ENCODE measurements at regions not wholly inside any gene's neighbourhood (a gene's known extent, or its start where the extent isn't known, plus 50 kb on each side); places are given as distances from the start of the nearest gene placed in this dataset.

GRCh38 chr3:148600902-148601765 lies 96.6 kb upstream of the AGTR1 start:
- DNase-seq = no peak

- DNase-seq = no peak
Observed at GRCh38 chr3:148601766-148602685, 95.7 kb upstream of the AGTR1 start.

GRCh38 chr3:148604270-148605085 lies 93.2 kb upstream of the AGTR1 start:
- no peak for DNase-seq

- no peak for DNase-seq
Observed at GRCh38 chr3:148605521-148605920, 92.2 kb upstream of the AGTR1 start.

GRCh38 chr3:148606979-148607378 lies 90.7 kb upstream of the AGTR1 start:
- no peak for DNase-seq

- DNase-seq = no peak
Observed at GRCh38 chr3:148607491-148607890, 90.2 kb upstream of the AGTR1 start.

GRCh38 chr3:148612278-148612677 lies 85.4 kb upstream of the AGTR1 start:
- DNase-seq = no peak

GRCh38 chr3:148615382-148615781 lies 82.3 kb upstream of the AGTR1 start:
- DNase-seq = no peak

GRCh38 chr3:148625095-148625736 lies 72.5 kb upstream of the AGTR1 start:
- DNase-seq = no peak

- DNase-seq = no peak
Observed at GRCh38 chr3:148625991-148626390, 71.7 kb upstream of the AGTR1 start.

- DNase-seq = no peak
Observed at GRCh38 chr3:148629006-148629405, 68.7 kb upstream of the AGTR1 start.

- DNase-seq = no peak
Observed at GRCh38 chr3:148631124-148631903, 66.4 kb upstream of the AGTR1 start.

GRCh38 chr3:148641722-148642121 lies 56.0 kb upstream of the AGTR1 start:
- DNase-seq = no peak

- DNase-seq = no peak
Observed at GRCh38 chr3:148642214-148642613, 55.5 kb upstream of the AGTR1 start.

GRCh38 chr3:148642616-148643015 lies 55.1 kb upstream of the AGTR1 start:
- DNase-seq = no peak

- no peak for DNase-seq
Observed at GRCh38 chr3:148643389-148643840, 54.3 kb upstream of the AGTR1 start.

- DNase-seq = no peak
Observed at GRCh38 chr3:148646126-148646665, 51.5 kb upstream of the AGTR1 start.

Data from retina (tissue), 1 donor.